ENCODE measurements at regions not wholly inside any gene's neighbourhood (a gene's known extent, or its start where the extent isn't known, plus 50 kb on each side); places are given as distances from the start of the nearest gene placed in this dataset.
"Not testable (repeated sequence)": the region's sequence is repeated elsewhere in the genome, so short reads cannot be mapped to it uniquely, and the experiment has no call there.

DNA sequence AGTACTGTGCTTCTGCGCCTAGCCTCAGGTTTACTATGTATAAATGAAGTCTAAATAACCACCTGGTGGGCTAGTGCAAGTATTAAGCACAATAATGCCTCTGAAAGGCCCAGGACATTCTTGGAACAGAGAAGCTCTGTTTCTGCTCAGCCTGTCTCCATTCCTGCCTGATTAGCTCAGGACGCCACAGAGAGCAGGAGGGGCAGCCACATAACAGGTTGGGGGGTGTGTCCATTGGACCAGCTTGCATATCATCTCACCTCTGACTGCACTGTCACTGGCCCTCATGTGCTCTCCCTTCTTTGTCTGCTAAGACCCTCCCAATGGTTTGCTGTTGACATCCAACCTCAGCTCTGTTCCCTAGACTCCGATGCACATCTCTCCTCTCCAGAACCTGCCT, 52.8 kb upstream of the IKZF1 start:
- DNase-seq = no peak

DNA sequence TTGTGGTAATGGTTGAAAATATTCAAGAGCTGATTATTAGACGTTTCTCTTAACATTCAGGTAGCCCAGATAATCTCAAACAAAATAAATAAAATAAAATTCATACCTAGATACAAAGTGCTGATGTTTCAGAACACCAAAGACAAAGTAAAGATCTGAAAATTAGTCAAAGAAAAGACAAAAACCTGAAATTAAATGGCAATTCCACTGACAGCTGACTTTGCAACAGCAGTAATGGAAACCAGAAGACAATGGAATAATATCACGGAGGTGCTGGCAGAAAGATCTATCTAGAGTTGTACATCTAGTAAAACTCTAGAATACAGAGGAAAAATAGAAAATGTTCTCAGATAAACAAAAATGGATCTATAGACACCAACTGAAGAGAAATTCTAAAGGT, 58.0 kb upstream of the IKZF1 start:
- DNase-seq = no peak

DNA sequence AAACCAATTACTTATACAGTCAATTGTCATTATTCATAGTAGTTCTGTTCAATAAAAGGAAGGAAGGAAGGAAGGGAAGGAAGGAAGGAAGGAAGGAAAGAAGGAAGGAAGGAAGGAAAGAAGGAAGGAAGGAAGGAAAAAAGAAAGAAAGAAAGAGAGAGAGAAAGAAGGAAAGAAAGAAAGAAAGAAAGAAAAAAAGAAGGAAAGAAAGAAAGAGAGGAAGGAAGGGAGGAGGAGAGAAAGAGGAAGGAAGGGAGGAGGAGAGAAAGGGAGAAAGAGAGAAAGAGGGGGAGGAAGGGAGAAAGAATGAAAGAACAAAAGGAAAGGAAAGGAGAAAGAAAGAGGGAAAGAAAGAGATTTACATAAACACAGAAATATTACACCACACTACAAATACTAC, 62.4 kb upstream of the IKZF1 start:
- not testable (repeated sequence) for DNase-seq

DNA sequence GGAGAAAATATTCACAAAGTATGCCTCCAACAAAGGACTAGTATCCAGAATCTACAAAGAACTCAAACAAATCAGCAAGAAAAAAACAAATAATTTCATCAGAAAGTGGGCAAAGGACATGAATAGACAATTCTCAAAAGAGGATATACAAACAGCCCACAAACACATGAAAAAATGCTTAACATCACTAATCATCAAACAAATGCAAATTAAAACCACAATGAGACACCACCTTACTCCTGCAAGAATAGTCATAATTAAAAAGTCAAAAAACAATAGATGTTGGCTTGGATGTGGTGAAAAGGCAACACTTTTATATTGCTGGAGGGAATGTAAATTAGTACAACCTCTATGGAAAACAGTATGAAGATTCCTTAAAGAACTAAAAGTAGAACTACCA, 63.8 kb upstream of the IKZF1 start:
- not testable (repeated sequence) for DNase-seq

DNA sequence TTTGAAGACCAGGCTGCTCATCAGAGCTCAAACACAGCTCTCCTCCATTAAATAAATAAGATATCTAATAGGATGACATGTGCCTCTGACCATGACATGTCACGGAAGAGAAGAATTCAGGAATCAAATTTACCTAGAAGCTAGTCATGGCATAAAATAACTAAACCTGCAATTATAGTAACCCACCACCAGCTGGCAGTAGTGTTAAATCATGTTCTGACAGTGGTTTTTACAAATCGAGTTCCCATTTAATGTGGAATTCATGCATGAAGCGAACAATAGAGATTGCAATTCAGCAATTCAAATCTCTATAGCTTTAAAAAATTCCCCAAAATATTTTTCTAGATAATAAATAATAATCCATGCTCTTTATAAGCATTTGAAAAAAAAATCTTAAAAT, 74.6 kb upstream of the IKZF1 start:
- no peak for DNase-seq

DNA sequence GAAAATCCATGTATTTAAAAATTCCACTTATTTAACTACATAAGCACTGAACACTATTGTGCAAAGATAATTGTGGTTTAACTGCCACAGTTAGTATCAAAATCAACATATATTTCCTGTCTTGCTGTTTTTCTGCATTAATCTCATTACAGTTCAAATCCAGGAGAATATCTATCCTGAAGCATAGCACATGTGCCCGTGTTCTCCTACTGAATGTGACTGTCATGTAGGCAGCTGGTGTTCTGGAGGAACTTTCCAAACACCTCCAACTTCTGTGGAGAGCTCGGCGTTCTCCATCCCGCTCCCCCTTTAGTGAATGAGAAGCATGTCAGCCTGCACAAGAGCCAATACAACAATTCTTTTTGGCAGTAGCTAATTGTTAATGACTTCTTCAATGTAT, 76.4 kb upstream of the IKZF1 start:
- DNase-seq = no peak

DNA sequence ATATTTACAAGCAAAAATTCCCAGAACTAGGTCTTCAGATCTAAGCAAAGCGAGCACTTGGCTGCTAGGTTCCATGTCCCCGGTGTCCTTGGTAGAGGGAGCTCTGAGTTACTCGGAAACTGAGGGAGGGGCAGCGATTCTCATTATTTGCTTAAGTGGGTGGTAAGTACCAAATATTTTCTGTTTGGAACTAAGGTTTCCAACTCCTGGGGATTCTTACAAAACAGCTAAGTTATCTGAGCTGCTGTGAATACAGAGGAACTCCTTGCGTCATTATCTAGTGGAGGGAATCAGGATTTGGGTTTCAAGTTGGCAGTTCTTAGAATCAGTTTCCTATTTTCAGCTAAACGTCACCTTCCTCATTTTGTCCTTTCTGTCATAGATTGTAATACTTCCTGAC, 76.8 kb upstream of the IKZF1 start:
- DNase-seq = no peak

DNA sequence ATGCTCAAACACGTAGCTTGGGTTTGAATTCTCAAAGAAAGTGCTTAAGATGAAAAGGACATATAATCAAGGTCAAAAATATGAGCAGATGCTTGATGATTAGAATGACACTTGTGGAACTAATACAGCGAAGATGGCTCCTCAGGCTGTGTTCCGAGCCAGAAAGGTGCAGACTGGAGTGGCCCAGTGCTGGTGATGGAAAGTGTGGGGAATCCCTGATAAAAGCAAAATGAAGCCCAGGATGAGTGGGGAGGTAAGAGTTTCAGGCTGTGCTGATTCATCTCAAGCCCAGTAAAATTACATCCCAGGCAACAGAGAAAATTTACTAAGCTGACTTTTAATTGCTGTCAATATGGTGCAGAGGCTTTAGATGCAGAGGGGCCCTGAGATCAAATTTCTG, 77.8 kb upstream of the IKZF1 start:
- DNase-seq = peak; percentile 49 to 56

DNA sequence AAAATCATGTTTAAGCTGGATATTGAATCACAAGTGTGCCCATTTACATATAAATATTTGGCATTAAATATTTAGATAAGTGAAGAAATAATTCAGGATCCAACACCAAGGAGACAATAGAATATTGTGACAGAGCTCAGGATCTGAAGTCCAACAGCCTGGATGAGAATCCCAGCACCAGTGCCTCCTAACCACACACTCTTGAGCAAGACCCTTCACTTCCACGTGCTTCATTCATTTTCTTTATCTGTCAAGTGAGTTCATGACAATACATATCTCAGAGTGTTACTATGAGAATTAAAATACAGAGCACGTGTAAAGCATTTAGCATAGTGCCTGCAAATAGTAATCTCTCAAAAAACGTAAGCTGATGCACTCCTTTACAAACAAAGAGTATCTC, 78.4 kb upstream of the IKZF1 start:
- DNase-seq = no peak

DNA sequence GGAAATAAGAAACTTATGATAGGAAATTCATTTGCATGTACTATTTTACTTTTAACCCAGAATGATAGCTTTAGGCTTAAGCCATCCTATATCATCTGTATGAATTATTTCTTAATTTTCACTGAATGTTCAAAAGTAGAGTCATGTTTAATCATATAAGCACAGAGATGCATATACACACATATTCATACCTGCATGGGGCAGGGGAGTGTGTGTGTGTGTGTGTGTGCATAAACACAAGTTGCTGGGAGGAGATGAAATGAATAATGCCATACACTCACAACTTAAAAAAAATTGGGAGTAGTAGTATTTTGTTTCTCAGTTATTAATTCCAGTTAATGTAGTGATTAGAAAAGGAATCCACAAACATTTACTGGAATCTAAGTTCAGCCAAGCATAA, 83.1 kb upstream of the IKZF1 start:
- no peak for DNase-seq

DNA sequence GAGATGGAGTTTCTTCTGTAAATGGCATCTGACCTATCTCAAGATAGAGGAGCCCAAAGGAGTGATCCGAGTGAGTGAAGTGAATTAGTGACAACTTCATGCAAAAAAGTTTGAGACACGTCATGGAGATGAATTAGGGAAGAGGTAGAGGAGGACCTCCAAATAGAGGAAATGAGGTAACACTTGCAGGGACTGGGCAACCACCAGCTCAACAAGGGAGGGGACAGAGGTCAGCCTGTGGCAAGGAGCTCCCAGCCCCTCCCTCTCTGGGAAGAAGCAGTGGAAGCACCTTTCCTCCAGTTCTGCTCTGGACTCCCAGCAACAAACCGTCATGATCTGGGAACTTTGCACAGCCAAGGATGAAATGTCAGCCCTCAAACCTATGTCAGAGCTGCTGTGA, 83.5 kb upstream of the IKZF1 start:
- DNase-seq = no peak

DNA sequence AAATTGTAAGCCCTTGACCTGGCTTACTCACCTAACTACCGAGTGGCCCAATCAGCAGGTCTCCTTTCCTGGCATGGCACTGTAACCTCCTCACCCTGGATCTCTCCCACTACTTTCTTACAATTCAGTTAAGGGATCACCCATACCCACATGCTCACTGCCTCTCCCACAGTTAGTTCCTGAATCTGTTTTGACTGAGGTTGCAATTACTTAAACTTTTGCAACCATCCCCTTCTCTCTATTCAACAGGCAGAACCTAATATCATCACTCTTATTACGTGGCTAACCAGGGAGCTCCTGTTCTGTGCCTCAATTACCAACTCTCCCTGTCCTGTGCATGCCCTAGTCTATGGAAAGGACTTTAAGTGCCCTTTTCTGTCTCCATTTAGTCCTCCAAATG, 84.2 kb upstream of the IKZF1 start:
- DNase-seq = no peak

DNA sequence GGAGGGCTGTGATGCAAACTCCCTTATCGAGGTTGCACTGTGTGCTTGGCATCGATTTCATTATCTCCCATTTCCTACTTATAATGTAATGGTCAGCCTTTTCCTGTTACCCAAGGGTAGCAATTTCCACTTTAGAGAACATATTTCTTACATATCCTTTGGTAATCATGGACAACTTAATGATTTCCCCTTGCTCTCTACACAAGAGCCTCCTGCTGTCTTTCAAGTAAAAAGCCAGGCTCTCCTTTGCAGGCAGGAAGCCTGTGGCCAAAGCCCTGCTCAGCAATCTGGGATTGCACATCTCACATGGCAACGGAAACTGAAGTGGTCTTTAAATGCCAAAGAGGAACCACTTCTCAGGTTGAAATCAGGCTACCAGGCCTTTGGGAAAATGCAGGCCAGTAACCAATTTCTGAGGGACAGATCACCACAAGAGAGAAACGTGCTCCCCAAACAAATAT, 86.7 kb upstream of the IKZF1 start:
- DNase-seq = no peak

DNA sequence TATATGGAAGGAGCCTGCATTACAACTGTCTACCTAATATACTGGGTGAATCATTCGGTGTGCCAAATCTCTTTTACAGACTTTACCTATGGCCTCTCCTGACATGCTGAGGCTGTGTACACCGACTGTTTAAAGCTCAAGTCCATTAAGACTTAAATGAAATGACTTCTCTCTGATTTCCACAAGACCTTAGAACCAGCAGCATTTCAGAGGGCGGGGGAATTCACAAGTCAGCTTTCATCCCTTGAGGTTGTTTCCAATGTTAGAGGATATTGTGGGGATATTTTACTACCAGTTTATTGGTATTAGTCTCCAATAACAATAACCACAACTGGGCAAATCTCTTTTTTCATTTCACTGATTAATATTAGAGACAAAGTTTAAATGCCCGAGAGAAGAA, 87.1 kb upstream of the IKZF1 start:
- DNase-seq = no peak

DNA sequence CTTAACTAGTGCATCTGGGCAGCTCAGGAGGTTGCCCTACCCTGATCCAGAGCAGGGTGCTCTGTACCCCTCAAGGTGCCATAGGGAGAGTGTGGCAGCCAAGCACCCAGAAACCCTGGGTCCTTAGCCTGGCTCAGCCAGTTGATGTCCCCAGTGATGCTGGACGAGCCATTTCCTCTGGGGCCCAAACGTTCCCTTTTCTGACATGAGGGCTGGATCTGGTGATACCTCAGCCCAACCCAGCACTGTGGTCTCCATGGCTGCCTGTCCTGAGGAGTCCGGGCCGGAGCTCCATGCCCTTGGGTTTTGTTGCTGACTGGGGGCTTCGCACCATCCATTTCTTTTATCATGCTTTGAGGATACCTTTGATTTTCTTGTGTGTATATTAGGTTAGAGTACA, 87.9 kb upstream of the IKZF1 start:
- no peak for DNase-seq

DNA sequence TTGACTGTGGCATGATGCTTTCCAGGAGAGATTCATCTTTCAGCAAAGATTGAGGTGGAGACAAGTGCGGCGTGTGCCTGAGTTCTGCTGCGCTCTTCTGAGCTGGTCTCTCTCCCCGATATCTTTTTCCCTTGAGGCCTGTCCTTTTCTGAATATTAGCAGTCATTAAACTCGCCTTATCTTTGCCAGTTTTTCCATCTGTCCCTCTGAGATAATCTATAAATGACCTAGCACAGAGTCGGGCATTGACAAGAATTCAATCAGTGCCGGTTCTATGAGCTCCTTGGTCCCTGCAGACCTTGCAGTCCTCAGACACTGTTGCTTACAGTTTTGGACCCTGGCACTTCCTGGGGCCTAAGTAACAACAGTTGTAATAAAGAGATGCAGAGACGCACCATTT, 89.7 kb upstream of the IKZF1 start:
- no peak for DNase-seq

DNA sequence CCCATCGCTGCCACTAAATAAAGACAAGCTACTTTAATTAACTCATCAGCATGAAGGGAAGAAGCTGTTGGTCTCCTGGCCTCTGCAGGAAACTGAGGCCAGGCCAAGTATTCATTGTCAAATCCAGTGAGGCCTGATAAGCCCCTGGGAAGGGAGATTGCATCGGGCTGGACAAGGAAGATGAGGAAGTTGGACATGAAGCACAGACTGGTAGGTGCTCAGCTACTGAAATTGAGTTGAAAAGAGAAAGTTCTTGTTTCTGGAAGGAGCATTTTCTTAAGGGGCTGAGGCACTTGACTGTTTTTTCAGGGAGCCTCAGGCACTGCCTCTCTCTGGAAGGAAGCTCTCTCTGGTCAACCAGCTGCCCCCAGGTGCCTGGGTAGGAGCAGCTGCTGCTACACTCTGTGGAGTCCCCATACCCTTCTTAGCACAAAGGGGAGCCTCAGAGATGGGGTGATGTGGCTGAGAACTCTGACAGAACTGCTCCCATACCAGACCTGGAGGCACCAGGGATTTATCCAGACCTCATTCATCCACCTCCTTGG, 90.3 kb upstream of the IKZF1 start:
- no peak for DNase-seq

DNA sequence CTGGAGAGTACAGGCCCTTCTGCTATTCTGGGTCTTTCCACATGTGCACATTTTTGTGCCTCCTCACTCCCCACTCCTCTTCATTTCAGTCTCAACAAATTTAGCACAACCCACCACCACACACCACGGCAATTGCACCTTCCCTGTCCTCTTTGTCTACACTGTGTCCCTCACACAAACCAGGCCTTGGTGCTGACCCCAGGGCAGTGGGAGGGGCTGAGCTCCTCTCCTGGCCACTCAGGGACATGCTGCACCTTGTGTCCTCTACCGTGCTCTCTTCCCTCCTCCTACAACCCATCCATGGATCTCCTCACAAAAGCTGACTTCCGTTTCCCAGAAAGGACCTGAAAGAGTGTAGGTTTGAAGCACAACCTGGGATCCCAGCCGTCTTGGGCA, 90.9 kb upstream of the IKZF1 start:
- no peak for DNase-seq

DNA sequence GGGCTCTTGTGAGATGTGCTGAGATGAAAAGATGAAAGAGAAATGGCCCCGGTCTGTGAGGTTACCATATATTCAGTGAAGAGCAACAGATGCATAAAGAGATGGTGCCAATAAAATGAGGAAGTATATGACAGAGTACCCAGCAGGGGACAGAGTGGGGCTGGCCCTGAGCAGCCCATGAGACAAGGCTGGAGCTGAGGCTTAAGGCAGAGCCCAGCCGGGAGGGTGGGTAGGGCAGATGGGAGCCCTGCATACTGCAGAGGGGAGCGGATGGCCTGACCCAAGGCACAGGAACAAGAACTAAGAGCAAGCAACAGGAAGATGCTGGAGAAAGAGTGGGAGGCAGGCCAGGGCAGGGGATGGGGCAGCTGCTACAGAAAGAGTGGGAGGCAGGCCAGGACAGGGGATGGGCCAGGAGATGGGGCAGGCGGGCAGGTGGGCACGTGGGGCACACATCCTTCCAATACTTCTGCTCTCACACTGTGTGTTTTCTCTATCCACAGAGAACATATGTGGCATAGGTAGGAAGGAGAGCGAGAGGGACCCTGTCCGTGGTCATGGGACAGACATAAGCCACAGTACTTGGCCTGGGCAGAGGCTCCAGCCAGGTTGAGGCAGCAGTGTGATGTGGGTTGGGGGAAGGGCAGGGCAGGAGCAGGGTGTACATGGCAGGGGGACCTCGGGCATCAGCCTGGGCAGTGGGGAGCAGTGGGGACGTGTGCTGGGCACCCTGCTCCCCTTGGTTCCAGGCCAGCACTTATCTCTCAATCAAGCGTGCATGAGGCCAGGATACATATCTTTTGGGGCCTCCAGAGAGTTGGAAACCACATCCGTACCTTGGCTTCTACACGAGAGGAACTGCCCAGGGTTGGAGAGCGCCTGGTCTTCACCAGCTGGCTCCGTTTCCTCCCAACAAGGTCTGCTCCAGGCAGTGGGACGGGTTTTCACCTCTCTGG, 91.6 kb upstream of the IKZF1 start:
- peak; percentile 41 to 44 for DNase-seq

DNA sequence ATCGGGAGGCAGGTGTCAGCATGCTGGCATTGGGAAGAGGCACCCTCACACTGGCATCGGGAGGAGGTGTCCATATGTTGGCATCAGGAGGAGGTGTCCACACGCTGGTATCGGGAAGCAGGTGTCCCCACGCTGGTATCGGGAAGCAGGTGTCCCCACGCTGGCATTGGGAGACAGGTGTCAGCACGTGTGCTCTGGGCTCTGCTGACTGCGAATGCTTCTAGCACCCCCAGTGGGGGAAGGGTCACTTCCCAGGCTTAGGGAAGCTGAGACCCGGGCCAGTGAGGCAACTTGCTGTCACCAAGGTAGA, 92.5 kb upstream of the IKZF1 start:
- DNase-seq = no peak

DNA sequence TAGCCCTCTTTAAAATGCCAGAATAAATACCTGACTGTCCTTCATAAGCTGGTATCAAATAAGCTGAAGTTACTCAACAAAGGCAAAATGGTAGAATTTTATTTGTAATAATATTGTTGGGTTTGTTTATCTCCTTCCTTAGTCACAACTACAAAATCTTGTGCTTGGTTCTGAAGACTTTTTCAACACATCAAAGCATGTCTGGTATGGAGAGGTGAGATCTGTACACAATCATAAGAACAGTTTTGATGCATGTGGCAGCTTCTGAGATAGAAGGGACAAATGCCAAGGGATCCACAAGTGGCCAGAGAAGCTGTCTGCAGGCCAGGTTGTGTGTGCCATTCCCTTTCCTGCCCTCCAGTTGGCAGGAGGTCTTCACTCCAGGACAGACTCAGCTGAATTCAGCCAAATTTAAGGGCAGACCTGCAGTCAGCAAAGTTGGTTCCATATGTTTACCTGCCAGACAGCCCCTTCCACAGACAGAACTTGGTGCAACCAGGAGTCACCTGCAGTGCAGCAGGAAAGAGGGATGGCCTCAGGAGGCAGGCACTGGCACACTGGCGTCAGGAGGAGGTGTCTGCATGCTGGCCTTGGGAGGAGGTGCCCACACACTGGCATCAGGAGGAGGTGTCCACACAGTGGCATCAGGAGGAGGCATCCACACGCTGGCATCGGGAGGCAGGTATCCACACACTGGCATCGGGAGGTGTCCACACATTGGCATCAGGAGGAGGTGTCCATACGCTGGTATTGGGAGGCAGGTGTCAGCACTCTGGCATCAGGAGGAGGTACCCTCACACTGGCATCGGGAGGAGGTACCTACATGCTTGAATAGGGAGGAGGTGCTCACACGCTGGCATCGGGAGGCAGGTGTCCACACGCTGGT, 93.1 kb upstream of the IKZF1 start:
- no peak for DNase-seq

DNA sequence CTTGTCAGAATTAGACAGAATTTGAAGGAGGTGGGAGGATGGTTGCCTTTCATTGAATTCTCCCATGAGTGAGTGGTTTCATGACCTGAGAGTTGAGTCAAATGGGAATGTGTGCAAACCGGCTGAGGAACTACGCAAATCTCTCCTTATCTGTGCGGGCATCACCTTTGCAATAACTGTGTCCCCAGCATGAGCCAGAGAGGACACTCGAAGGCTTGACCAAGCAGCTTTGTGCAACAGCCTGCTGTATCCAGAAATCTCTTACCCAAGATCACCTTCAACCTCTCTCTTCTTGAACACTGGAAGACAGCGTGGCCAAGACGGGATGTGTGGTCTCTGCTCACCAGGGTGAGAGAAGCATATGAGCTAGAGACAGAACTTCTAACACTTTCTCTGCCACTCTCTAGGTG, 93.8 kb upstream of the IKZF1 start:
- peak; percentile 66 to 68 for DNase-seq

DNA sequence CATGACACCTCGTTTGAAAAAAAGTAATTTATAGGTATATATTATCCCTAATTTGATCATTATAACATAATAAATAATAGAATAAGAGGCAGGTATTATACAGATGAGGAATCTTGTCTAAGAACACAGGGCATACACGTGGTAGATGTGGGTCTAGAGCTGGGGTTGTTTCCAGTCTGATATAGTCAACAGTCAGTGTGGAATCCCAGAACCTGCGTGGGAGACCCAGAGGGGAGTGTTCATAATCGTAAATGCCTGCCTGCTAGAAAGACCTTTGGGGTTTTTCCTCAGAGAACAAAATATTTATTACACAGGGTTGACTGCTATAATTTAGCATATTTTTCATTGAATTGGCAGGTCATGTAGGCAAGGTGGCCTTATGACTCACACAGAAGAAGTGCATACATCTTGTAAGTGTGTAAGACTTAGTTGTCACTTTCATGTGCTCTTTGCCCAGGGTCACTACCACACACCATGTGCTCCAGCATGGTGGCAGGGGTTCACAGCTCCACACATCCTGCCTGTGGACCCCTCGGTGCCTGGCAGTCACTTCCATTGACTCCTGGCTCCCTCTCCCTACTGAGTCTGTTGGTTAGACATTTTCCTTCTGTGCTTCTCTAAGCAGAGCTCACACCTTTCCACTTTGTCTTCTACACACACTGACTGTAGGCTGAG, 94.9 kb upstream of the IKZF1 start:
- peak; percentile 66 to 72 for DNase-seq

All from activated T-cell treated with anti-CD3 and anti-CD28 coated beads, Interleukin-2, amount 50 U/mL, for 48 hours (primary cell).